ENCODE measurements at regions not wholly inside any gene's neighbourhood (a gene's known extent, or its start where the extent isn't known, plus 50 kb on each side); places are given as distances from the start of the nearest gene placed in this dataset.

DNA sequence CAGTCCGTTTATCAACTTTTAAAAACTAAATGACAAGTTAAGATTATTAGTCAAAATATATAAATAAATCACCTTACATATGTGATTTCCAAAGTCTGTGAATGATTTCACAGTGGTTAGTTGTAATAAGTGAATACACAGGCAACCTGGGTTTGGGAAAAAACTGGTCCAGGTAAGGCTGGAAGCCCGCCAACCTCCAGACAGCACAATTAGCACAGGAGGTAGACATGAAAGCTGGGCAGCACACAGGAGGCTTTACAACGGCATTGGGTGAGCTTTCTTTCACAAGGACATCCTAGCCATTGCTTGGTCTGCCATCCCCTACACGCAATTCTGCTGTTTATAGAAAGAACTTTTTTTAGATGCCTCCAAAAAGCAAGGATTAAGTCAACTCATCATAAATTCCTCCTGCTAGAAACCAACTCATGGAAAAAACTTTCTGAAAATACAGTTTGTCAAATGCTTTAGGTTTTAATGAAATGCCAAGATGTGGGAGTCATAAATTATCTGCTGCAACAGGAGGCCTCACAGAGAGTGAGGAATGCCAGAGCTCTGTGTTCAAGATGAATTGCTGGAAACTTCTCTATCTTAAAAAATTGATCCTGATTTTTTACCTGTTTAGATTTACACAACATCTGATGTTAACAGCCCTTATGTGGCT, 346.8 kb upstream of the NFE2L3 start:
- DNase-seq (ENCODE audit: low read depth), result peak; percentile 6
- TF ChIP-seq, protein P1, sequence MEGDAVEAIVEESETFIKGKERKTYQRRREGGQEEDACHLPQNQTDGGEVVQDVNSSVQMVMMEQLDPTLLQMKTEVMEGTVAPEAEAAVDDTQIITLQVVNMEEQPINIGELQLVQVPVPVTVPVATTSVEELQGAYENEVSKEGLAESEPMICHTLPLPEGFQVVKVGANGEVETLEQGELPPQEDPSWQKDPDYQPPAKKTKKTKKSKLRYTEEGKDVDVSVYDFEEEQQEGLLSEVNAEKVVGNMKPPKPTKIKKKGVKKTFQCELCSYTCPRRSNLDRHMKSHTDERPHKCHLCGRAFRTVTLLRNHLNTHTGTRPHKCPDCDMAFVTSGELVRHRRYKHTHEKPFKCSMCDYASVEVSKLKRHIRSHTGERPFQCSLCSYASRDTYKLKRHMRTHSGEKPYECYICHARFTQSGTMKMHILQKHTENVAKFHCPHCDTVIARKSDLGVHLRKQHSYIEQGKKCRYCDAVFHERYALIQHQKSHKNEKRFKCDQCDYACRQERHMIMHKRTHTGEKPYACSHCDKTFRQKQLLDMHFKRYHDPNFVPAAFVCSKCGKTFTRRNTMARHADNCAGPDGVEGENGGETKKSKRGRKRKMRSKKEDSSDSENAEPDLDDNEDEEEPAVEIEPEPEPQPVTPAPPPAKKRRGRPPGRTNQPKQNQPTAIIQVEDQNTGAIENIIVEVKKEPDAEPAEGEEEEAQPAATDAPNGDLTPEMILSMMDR (conservative IDR thresholded peaks at IDR 0.05; ENCODE audit: low read length), result no peak

DNA sequence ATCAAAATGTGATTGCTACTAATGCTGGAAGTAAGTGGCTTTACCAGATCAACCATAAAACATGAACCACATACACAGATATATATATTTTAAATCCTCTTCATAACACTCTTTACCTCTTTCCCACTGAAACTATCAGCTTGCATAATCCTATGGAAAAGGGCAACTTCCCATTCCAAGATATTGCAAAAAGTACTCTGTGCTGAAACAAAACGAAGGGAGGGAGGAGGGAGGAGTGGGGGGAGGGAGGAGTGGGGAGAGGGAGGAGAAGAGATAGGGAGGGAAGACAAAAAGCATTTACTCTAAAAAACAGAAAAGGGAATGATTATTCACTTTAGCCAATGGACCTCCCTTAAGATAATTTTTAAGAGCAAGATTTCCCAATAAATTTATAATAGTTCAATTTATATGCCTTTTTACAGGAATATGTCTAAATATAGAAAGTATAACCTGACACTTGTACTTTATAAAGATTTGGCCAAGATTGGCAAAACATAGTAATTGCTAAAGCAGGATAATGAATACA, 344.8 kb upstream of the NFE2L3 start:
- no peak for DNase-seq (ENCODE audit: low read depth)
- H3K4me3 ChIP-seq (ENCODE audit: low read length), result no peak overlapping the region
- TF ChIP-seq, protein P1 (conservative IDR thresholded peaks at IDR 0.05; ENCODE audit: low read length), result no peak

More for the DNA sequence above, 346.8 kb upstream of the NFE2L3 start:
- no peak overlapping the region for H3K4me3 ChIP-seq (ENCODE audit: low read length)

DNA sequence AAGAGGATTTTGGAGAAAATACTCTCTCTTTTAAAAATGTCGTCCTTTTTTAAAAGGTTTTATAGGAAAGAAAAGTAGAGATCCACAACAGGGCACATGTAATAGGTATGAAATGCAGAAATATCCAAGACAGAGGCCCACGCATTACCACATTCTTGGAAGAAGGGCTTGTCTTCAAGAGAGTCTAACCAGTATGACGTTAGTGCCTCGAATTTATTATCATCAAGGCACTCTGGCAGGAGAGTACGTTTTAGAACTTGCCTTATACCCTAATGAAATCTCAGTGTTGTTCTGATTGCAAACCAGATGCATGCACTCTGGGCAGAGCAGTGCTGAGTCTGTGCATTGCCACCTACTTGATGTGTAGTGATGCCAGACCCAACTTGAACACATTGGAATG, 342.6 kb upstream of the NFE2L3 start:
- no peak for DNase-seq (ENCODE audit: low read depth)
- TF ChIP-seq, protein P1 (conservative IDR thresholded peaks at IDR 0.05; ENCODE audit: low read length), result no peak

DNA sequence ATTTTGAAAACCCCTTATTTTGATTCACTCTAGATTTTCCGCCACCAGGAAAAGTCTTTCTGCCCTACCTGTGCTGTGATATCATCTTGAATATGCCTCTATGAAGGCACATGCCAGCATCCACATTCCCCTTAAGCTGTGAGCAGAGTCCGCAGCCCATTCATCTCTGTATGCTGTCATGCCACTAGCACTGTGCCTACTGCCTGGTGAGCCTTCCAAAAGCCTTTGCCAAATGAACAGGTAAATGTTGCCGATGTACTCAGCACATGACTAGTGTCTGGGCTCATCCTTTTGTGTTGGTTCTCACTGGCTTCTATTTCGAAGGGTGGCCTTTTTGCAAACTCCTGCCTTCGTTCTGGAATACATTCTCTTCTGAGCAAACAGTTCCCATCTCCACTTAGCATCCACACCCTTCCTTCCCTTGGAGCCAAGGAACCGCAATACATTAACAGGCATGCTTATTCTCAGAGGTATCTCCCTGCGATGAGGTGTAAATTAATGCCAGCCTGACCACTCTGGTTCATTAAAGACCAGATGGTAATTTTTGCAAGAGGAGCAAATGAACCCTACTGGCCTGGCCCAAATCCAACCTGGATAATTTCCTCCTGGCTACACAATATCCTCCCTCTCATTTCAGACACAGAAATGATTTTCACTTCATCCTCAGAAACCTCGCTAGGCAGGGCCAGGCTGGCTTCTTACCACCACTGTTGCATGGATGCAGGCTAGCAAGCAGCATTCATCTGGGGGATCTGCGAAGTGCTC, 339.7 kb upstream of the NFE2L3 start:
- no peak overlapping the region for H3K4me3 ChIP-seq (ENCODE audit: low read length)
- TF ChIP-seq, protein P1 (conservative IDR thresholded peaks at IDR 0.05; ENCODE audit: low read length), result no peak
- DNase-seq (ENCODE audit: low read depth), result no peak

More for the DNA sequence above, 342.6 kb upstream of the NFE2L3 start:
- no peak overlapping the region for H3K4me3 ChIP-seq (ENCODE audit: low read length)

DNA sequence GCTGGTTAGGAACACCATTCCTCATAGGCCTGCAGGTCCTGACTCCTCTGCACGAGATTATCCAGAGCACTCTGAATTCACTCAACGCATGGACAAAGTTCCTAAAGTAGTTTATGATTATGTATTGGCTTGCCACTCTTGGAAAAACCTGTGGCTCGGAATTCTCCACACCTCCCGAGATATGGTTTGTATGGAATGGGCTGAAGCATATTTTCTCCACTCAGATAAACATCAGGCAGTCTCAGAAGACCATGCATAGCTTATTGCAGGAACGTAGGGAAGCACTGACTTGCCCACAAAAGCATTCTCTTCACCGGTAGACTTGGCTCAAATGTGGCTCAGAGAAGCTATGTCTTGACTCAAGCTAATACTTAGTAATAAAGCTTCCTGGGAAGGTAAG, 338.6 kb upstream of the NFE2L3 start:
- H3K4me3 ChIP-seq (ENCODE audit: low read length), result no peak overlapping the region
- no peak for DNase-seq (ENCODE audit: low read depth)
- TF ChIP-seq, protein P1 (conservative IDR thresholded peaks at IDR 0.05; ENCODE audit: low read length), result no peak

DNA sequence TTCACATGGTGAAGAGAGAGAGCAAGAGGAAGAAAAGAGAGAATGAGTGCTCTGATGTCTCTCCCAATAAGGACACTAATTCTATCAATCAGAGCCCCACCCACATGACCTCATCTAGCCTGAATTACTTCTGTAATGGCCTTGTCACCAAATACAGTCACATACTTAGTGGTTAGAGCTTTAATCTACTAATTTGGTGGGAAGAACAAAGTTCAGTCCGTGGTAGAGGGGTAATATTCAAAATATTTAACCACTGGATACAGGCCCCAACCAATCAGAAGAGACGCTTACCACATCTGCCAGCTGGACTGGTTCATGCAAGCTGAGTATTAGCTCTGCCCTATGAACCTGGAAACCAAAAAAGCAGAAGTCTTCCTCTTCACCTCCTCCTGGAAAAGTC, 336.3 kb upstream of the NFE2L3 start:
- TF ChIP-seq, protein P1 (conservative IDR thresholded peaks at IDR 0.05; ENCODE audit: low read length), result no peak
- no peak for DNase-seq (ENCODE audit: low read depth)
- no peak overlapping the region for H3K4me3 ChIP-seq (ENCODE audit: low read length)
